OCI-LY1 (cell line): ENCODE measurements at regions not wholly inside any gene's neighbourhood (a gene's known extent, or its start where the extent isn't known, plus 50 kb on each side); places are given as distances from the start of the nearest gene placed in this dataset.

Source experiments
- CTCF ChIP-seq: fragments of 200-600 bp; sonication (generic), shearing (Covaris generic); IDR thresholded peaks from 2 replicates; pipeline ENCODE4 v1.5.1; 2017; ENCODE audit warnings: mild to moderate bottlenecking, antibody characterized with exemption, low read length, moderate library complexity, mixed read lengths
- EZH2 ChIP-seq: fragments of 200-600 bp; sonication (generic), shearing (Covaris generic); IDR thresholded peaks from 2 replicates; pipeline ENCODE4 v1.8.0; 2017; ENCODE audit warnings: borderline replicate concordance, mixed run types, mild to moderate bottlenecking, antibody characterized with exemption, low read length, moderate library complexity, mixed read lengths

GRCh38 chr3:40677749-40678148 is 153.0 kb downstream of the ZNF621 start:
- TF ChIP-seq CTCF, result no peak
- no peak for TF ChIP-seq EZH2
